Activated CD4-positive, CD25-positive, alpha-beta regulatory T cell treated with anti-CD3 and anti-CD28 coated beads, Interleukin-2, amount 50 U/mL, for 24 hours (primary cell): ENCODE measurements at regions not wholly inside any gene's neighbourhood (a gene's known extent, or its start where the extent isn't known, plus 50 kb on each side); places are given as distances from the start of the nearest gene placed in this dataset.
"Not testable (repeated sequence)": the region's sequence is repeated elsewhere in the genome, so short reads cannot be mapped to it uniquely, and the experiment has no call there.

Experiments used
- ATAC-seq, 2 donors: fragments of 150-1000 bp; cut with Tn5 transposase; one replicate each; pipeline ENCODE4 v1.10.0; 2021; ENCODE audit warnings: mild to moderate bottlenecking in 1 of 2, moderate library complexity in 1 of 2

GRCh38 chr21:27584256-27584655, 617.4 kb upstream of the ADAMTS5 start:
- ATAC-seq, result no peak

- no peak for ATAC-seq
Measured at GRCh38 chr21:27582948-27583430, 616.1 kb upstream of the ADAMTS5 start.

GRCh38 chr21:27582246-27582947, 615.5 kb upstream of the ADAMTS5 start:
- ATAC-seq, result no peak

DNA sequence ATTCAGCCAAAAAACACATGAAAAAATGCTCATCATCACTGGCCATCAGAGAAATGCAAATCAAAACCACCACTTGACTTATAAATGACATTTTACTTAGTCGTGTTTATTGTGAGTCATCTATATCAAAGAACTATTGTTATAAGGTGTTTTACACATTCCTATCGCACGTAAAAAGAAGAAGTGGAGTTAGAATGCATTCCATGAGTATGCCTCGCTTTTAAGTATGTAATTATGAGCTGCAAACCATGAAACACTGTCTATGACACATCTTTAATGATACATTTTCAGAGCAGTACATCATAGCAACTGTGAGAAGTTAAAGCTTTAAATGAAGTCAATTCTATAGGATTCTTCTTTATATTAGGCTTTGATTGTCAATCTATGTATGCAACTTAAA, 614.3 kb upstream of the ADAMTS5 start:
- no peak for ATAC-seq

GRCh38 chr21:27580276-27580675, 613.4 kb upstream of the ADAMTS5 start:
- ATAC-seq, result no peak

DNA sequence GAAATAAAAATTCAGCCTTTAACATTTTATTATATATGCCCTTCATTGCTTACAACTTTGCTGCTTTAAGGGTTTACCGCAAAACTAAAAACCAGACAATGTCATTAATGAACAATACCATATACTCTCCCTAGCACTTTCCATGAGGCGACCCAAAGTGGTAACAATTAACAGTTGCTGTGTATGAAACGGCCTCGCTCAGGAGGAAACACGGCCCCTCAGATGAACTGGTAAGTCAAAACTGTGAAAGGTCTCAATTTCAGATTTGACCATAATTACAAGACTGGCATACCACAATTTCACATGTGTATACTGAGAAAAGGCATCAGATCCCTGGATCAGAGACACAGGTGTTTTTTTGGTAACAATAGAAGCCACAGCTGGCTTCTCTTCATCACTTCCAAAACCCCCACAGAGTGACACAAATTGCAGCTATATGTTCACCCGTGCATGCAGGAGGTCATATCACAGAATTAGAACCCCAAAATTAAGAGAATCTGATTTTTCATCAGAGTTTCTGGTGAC, 611.9 kb upstream of the ADAMTS5 start:
- no peak for ATAC-seq

GRCh38 chr21:27572696-27573095, 605.8 kb upstream of the ADAMTS5 start:
- ATAC-seq, result no peak

GRCh38 chr21:27571706-27572105, 604.8 kb upstream of the ADAMTS5 start:
- ATAC-seq, result no peak

DNA sequence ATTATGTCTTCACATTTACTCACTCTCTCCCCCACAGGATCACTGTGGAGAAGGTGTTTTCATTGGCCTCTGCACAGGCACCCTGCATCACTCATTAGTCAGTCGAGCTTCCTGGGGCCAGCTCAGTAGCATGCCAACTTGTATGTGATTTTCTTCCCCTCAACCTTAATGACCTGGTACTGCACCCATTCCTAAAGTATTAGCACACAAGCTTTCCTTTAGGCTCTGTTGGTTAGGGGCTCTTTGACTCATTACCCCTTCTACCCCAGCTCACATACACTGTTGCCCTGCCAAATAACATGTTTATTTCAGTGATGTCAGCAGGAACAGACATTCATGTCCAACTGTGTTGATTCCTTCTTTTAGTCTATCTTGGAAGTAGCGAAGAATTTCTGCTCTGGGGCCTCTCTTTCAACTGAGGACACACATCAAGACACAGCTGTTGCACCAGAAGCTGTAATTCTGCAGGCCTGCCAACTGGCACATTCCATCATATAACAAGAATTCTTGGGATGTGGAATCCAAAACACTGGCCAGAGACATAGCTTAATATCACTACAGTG, 603.5 kb upstream of the ADAMTS5 start:
- no peak for ATAC-seq

DNA sequence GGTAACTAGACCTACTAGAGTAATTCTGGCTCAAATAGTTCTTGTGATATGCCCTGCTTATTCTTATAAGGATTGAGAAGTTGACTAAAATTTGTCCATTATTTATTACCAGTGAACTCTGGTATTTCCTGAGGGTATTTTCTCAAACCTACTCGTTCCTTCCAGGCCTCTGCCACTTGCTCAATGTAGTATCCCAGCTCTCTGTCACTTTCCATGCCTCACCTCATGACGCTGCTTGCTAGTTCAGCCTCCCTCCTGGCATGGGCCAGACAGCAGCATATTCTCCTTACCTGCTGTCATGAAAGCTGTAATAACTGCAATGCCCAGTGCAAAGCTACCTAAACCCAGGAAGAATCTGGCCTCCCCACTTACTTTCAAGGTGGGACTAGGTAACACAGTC, 602.9 kb upstream of the ADAMTS5 start:
- no peak for ATAC-seq

DNA sequence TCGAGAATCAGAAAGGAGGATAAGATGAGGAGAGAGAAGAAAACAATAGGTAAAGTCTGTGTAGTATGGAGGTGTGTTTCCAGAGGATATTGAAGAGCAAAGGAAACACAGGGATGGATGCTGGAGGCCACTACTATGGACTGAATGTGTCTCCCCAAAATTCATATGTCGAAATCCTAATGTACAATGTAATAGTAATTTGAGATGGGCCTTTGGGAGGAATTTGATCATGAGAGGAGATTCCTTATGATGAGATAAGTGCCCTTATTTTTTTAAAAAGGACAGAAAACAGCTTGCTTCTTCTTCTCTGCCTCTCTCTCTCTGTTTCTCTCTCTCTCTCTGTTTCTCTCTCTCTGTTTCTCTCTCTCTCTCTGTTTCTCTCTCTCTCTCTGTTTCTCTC, 602.2 kb upstream of the ADAMTS5 start:
- ATAC-seq, result no peak

DNA sequence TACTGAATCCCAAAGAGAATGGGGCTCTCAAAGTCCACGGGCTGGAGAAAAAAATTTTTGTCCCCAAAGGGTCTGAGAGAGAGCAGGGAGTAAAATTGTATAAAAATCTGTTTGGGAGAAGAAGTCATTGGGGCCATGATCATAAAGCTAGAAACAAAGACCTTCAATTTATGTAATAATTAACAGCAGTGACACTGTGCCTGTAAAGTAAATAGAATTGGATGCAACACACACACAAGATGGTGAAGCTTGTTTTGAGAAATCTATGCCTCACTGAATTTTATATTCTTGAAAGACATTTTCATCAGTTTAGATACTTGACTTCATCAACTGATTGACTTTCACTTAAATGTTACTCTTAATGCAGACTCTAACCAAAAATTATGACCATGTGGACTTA, 600.5 kb upstream of the ADAMTS5 start:
- ATAC-seq, result no peak

DNA sequence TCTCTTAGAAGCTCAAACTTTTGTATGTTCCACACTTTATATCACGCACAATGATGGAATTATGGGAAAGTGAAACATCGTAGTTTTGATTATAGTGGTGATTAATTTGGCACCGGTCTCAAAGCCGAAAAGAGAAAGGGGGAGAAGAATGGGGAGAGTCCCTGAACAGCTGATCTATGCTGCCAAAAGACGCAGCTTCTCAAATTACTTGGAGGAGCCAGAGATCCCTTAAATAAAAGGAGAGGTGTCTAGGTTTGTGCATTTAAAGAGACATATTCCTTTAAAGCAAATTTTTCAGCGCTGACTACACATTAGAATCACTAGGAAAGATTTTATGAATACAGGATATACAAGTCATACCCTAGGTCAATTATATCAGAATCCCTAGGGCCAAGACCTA, 599.6 kb upstream of the ADAMTS5 start:
- ATAC-seq, result no peak

DNA sequence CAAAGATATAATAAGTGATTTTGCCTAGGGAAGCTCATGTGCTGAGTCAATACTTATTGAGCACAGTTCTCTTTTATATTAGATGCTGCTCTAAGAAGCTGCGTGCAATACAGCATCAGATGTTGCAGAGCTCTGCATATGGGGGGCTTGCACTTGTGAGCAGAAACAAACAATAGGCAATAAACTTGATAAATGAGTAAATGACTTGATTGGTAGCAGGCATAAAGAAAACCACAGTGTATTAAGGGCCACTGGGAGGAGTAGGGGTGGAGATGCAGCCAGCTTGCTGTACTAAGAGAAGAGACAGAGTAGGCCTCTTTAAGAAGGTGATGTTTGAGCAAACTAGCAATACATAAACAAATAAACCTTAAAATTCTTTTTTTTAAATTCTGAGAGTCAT, 598.5 kb upstream of the ADAMTS5 start:
- no peak for ATAC-seq

- no peak for ATAC-seq
Measured at GRCh38 chr21:27564684-27565301, 597.9 kb upstream of the ADAMTS5 start.

DNA sequence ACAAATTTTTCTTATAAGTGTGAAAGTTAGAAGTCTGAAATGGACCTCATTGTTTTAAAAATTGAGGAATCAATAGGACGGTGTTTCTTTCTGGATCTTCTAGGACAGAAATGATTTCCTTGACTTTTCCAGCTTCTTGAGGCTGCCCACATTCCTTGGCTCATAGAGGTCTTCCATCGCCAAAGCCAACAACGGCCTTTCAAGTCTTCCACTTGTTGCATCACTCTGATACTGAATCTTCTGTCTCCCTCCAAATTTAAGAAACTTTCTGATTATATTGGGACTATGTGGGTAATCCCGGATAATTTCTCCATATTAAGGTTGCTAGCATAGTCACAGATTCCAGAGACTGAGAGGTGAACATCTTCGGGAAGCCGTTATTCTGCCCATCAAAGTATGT, 595.4 kb upstream of the ADAMTS5 start:
- ATAC-seq, result no peak

GRCh38 chr21:27561116-27561515, 594.2 kb upstream of the ADAMTS5 start:
- no peak for ATAC-seq

DNA sequence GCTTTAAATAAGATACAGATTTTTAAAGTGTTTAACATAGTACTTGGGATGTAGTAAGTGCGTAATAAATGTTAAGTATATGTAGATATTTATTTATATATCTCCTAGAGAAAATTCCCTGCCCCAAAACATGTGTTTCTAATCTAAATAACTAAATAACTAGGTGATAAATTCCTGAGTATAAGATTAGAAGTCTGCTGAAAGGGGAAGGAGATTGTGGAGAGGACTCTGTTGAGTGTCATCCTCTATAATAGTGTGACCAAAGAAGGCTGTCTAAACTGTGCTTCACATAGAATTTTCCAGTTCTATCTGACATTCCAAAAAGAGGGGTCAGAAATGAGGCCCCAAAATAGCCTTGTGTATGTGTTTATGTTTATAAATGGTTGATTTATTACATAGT, 590.5 kb upstream of the ADAMTS5 start:
- no peak for ATAC-seq

DNA sequence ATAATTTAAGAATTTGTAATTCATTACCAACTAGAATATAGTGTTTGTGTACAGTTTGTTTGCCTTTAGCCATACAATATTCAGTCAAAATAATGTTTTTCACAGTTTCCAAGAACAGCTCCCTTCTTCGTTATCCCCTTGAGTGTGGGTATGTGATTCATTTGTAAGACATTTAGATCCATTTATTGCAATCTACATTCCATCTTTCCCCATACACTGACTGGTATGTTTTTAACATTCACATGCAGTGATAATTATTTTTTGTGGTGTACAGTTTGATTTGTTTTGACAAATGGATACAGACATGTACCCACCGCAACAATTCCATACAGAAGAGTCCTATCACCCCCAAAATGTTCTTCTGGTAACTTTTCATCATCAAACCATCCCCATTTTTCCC, 589.1 kb upstream of the ADAMTS5 start:
- ATAC-seq, result no peak

- no peak for ATAC-seq
Measured at GRCh38 chr21:27550287-27550686, 583.4 kb upstream of the ADAMTS5 start.

DNA sequence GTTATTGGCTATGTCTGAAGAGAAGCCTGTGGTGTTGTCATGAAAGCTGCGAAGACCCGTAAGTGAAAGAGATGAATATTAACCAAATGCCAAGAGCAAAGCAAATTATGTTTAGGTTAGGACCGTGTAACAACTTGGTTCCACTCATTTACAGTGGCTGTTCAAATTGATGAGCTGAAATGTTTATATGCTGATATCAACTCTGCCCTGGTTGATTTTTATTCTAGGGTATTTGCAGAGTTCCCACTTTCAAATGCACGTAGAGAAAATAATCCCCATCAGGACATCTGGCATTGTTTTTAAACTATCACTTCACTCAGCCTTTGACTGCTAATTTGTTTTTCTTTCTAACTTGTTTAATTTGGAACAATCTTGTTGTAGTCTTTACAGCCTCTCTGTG, 581.6 kb upstream of the ADAMTS5 start:
- no peak for ATAC-seq

DNA sequence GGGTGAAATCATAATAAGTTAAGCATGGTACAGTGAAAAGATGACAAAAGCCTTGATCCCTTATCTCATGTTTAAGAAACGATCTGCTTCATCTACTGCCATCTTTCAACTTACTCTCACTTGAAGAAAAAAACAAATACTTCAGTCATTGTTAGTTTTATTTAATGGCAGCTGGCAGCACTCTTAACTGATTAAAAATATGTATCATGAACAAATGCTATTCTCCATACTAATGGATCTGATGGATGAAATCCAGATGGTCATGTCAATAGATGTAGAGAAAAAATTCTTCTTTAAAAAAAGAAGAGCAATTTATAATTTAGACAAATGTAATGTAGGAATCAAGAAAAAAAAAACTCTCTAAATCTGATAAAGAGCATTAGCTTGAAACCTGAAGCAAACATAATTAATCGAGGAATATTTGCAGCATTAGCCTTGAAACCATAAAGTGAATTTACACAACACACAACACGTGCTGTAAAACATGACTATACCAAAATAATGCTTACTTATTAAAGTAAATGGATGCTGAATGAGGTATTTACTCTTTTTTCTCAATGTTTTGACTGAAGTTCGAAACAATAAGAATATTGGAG, 579.0 kb upstream of the ADAMTS5 start:
- ATAC-seq, result no peak

DNA sequence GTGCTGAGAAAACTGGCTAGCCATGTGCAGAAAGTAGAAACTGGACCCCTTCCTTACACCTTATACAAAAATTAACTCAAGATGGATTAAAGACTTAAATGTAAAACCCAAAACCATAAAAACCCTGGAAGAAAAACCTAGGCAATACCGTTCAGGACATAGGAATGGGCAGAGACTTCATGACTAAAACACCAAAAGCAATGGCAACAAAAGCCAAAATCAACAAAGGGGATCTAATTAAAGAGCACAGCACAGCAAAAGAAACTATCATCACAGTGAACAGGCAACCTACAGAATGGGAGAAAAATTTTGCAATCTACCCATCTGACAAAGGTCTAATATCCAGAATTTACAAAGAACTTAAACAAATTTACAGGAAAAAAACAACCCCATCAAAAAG, 575.2 kb upstream of the ADAMTS5 start:
- ATAC-seq, result not testable (repeated sequence)

GRCh38 chr21:27536319-27536718, 569.4 kb upstream of the ADAMTS5 start:
- ATAC-seq, result no peak
